Loucy (cell line): ENCODE measurements at regions not wholly inside any gene's neighbourhood (a gene's known extent, or its start where the extent isn't known, plus 50 kb on each side); places are given as distances from the start of the nearest gene placed in this dataset.

Experiments
- H2AFZ ChIP-seq: fragments of 200-600 bp; sonication (generic); 2 replicates; pipeline ENCODE4 v1.6.0; 2016; ENCODE audit warnings: antibody characterized with exemption, mild to moderate bottlenecking, low read length, moderate library complexity
- H3F3A ChIP-seq: fragments of 200-600 bp; 2 replicates; pipeline ENCODE4 v1.6.0; 2016; ENCODE audit warnings: antibody characterized with exemption, low read depth, mild to moderate bottlenecking
- H3K27me3 ChIP-seq: fragments of 200-600 bp; sonication (generic); 2 replicates; pipeline ENCODE4 v1.6.1; 2014; ENCODE audit warnings: low read length, mild to moderate bottlenecking; ENCODE audit not compliant: insufficient read depth, poor library complexity, severe bottlenecking
- H3K36me3 ChIP-seq: fragments of 200-600 bp; sonication (generic); 2 replicates; pipeline ENCODE4 v1.6.1; 2016; ENCODE audit warnings: low read length; ENCODE audit not compliant: insufficient read depth
- H3K4me1 ChIP-seq: fragments of 200-600 bp; sonication (generic); 2 replicates; pipeline ENCODE4 v1.5.1; 2014; ENCODE audit warnings: low read length, mild to moderate bottlenecking; ENCODE audit not compliant: insufficient read depth, poor library complexity, severe bottlenecking
- H3K4me2 ChIP-seq: fragments of 200-600 bp; sonication (generic); 2 replicates; pipeline ENCODE4 v1.6.0; 2014; ENCODE audit warnings: antibody characterized with exemption, low read length, low read depth, mild to moderate bottlenecking; ENCODE audit not compliant: poor library complexity, severe bottlenecking
- H3K4me3 ChIP-seq: fragments of 200-600 bp; sonication (generic); 2 replicates; pipeline ENCODE4 v1.5.1; 2014; ENCODE audit warnings: low read length, mild to moderate bottlenecking, mixed read lengths; ENCODE audit not compliant: poor library complexity, severe bottlenecking
- H3K79me2 ChIP-seq: fragments of 200-600 bp; sonication (generic); 2 replicates; pipeline ENCODE4 v1.6.1; 2014; ENCODE audit warnings: low read length; ENCODE audit not compliant: insufficient read depth
- H3K9ac ChIP-seq: fragments of 200-600 bp; sonication (generic); 2 replicates; pipeline ENCODE4 v1.6.0; 2014; ENCODE audit warnings: mild to moderate bottlenecking, low read depth, low read length, moderate library complexity; ENCODE audit not compliant: poor library complexity, severe bottlenecking
- H3K9me2 ChIP-seq: fragments of 200-600 bp; sonication (generic); replicated peaks from 2 replicates; pipeline ENCODE4 v1.6.1; 2016; ENCODE audit warnings: low read depth, low read length, mixed read lengths
- H3K9me3 ChIP-seq: fragments of 200-600 bp; sonication (generic); 2 replicates; pipeline ENCODE4 v1.6.1; 2014; ENCODE audit warnings: mild to moderate bottlenecking, antibody characterized with exemption, low read length, low read depth; ENCODE audit not compliant: insufficient read depth
- H4K20me1 ChIP-seq: fragments of 200-600 bp; sonication (generic); 2 replicates; pipeline ENCODE4 v1.6.0; 2014; ENCODE audit warnings: antibody characterized with exemption, low read length, mild to moderate bottlenecking; ENCODE audit not compliant: insufficient read depth, poor library complexity, severe bottlenecking
- EZH2phosphoT487 ChIP-seq: fragments of 200-600 bp; IDR thresholded peaks from 2 replicates; pipeline ENCODE4 v1.6.1; 2018; ENCODE audit warnings: antibody characterized with exemption, mild to moderate bottlenecking, moderate library complexity, borderline replicate concordance
- TF ChIP-seq, protein P1 (sequence below): fragments of 200-600 bp; sonication (generic); conservative IDR thresholded peaks from 2 replicates; pipeline ENCODE4 v1.5.1; 2014; ENCODE audit warnings: mild to moderate bottlenecking, antibody characterized with exemption, low read length

DNA sequence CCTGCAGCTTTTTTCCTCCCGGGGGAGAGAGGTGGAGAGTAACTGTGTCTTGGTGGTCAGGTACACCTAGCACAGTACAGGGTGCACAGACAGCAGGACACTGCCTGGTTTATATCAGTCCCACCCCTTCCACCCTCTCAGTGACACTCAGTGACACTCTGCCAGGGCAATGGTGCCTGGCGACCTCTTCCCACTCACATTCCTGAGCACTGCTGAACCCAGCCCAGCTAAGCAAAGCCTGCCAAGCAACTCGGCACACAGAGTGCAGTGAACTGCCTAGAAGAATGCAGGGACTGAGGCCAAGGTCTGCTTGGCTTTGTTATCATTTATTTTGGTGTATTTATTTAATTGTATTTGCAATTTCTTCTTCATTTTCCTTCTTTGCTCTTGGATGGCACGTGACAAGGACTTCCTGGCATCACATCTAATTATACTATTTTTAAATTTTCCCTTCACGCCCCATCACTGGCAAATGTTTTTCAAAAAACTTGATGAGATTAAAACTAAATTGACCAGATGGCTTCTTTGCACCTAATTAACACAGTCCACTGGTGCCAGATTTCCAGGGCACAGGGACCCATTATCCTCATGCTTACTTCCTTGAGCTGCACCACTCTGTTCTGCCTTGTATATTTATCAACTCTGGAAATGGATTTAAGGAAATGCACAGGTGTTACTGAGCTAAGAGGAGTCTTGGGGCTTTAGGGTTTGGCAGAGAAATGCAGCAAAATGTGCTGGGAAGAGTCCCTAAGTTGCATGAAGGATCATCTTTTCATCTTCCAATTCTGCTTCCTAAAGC, 205.6 kb downstream of the ADAMTS15 start:
- no peak overlapping the region for H3K9ac ChIP-seq
- no peak overlapping the region for H2AFZ ChIP-seq
- H3K36me3 ChIP-seq: no peaks in the 10 kb centered on the region
- H3K9me3 ChIP-seq: no peaks in the 10 kb centered on the region; the same call in 1 of the 2 replicates
- H3K4me2 ChIP-seq: no peak overlapping the region
- TF ChIP-seq, protein P1, sequence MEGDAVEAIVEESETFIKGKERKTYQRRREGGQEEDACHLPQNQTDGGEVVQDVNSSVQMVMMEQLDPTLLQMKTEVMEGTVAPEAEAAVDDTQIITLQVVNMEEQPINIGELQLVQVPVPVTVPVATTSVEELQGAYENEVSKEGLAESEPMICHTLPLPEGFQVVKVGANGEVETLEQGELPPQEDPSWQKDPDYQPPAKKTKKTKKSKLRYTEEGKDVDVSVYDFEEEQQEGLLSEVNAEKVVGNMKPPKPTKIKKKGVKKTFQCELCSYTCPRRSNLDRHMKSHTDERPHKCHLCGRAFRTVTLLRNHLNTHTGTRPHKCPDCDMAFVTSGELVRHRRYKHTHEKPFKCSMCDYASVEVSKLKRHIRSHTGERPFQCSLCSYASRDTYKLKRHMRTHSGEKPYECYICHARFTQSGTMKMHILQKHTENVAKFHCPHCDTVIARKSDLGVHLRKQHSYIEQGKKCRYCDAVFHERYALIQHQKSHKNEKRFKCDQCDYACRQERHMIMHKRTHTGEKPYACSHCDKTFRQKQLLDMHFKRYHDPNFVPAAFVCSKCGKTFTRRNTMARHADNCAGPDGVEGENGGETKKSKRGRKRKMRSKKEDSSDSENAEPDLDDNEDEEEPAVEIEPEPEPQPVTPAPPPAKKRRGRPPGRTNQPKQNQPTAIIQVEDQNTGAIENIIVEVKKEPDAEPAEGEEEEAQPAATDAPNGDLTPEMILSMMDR: no peak
- no peak for TF ChIP-seq EZH2phosphoT487
- H3K9me2 ChIP-seq: no peaks in the 10 kb centered on the region
- H3K4me1 ChIP-seq: no peaks in the 10 kb centered on the region
- no peaks in the 10 kb centered on the region for H3K79me2 ChIP-seq
- H4K20me1 ChIP-seq: no peaks in the 10 kb centered on the region
- H3F3A ChIP-seq: no peaks in the 10 kb centered on the region
- no peaks in the 10 kb centered on the region for H3K27me3 ChIP-seq
- no peak overlapping the region for H3K4me3 ChIP-seq

DNA sequence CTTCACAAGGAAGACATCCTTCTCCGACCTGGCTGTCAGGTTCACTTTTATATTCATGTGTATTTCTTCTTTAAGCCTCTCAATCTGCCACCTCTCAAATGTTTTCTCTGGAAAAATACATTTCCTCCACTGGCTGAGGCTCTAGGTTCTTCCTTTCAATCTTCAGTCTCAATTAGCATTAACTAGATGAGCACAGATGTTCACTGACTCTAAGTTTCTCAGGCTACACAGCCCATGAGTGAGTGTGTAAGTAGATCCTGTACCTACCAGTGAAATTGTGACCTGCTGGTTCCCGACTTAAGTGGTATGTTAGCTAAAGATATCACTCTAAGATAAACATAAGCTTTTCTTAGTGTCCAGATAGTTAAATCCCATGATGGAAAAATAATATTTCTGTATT, 206.9 kb downstream of the ADAMTS15 start:
- no peak for TF ChIP-seq EZH2phosphoT487
- TF ChIP-seq, protein P1: no peak
- H3K4me1 ChIP-seq: no peaks in the 10 kb centered on the region
- no peaks in the 10 kb centered on the region for H3K9me2 ChIP-seq
- no peaks in the 10 kb centered on the region for H3F3A ChIP-seq
- no peaks in the 10 kb centered on the region for H4K20me1 ChIP-seq
- no peaks in the 10 kb centered on the region; the same call in 1 of the 2 replicates for H3K9me3 ChIP-seq
- no peaks in the 10 kb centered on the region for H3K79me2 ChIP-seq
- no peak overlapping the region for H3K9ac ChIP-seq
- no peak overlapping the region for H3K4me3 ChIP-seq
- H3K27me3 ChIP-seq: no peaks in the 10 kb centered on the region
- no peak overlapping the region for H2AFZ ChIP-seq
- no peak overlapping the region for H3K4me2 ChIP-seq
- H3K36me3 ChIP-seq: no peaks in the 10 kb centered on the region

DNA sequence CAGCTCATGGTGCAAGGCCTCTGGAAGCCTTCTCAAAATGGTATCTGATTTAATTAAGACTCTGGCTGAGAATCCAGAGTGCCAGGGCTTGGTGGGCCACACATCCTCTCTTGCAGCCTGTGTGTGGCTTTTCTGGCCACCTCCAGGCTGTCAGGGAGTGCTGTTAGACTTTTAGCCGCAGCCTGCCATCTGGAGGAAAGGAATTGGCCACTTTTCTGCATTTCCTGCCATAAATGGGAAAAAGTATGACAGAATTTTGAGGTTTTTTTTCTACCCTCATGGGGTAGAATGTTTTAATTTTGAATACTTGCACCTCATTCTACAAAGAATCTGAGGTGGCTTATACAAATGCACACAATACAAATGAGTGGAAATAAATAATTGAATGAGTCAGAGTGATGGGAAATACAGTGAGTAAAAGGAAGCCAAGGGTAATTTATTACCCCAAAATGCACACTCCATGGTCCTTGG, 218.4 kb downstream of the ADAMTS15 start:
- Histone ChIP-seq H3K36me3 (no peaks in the 10 kb centered on the region), H3K4me2 (no peak overlapping the region), H3K9ac (no peak overlapping the region), H2AFZ (no peak overlapping the region), H3K4me1 (no peaks in the 10 kb centered on the region), H3K9me2 (no peaks in the 10 kb centered on the region), H3F3A (no peaks in the 10 kb centered on the region), H3K79me2 (no peaks in the 10 kb centered on the region), H3K9me3 (no peaks in the 10 kb centered on the region), H3K27me3 (no peaks in the 10 kb centered on the region), H3K4me3 (no peak overlapping the region), H4K20me1 (no peaks in the 10 kb centered on the region)
- TF ChIP-seq EZH2phosphoT487: no peak
- TF ChIP-seq, protein P1: no peak; the same call in 1 of the 2 replicates
